CD14-positive monocyte (primary cell): ENCODE measurements at regions not wholly inside any gene's neighbourhood (a gene's known extent, or its start where the extent isn't known, plus 50 kb on each side); places are given as distances from the start of the nearest gene placed in this dataset.

Experiments
- DNase-seq, 3 donors: peaks; one replicate each; pipeline ENCODE4 v3.0.0-alpha.2; 2011 to 2022
- H2AFZ ChIP-seq: 2 replicates; pipeline ENCODE4 v1.6.0; 2012; ENCODE audit warnings: mild to moderate bottlenecking, low read depth, low read length, inconsistent platforms; ENCODE audit not compliant: insufficient read depth, poor library complexity, severe bottlenecking
- H3K27ac ChIP-seq, 2 donors: 1 replicate in 1 of 2; 2 replicates in 1 of 2; pipeline ENCODE4 v1.5.1; 2012 to 2013; ENCODE audit warnings: low read length in 2 of 2, control low read depth in 1 of 2, inconsistent platforms in 1 of 2, low read depth in 1 of 2, mild to moderate bottlenecking in 1 of 2
- H3K27me3 ChIP-seq, 2 donors: one replicate each; pipeline versions ENCODE4 v1.6.0 to v1.6.1; 2011 to 2013; ENCODE audit warnings: low read length in 2 of 2; ENCODE audit not compliant: control insufficient read depth in 2 of 2, insufficient read depth in 2 of 2
- H3K36me3 ChIP-seq, 2 donors: replicated peaks in 1 of 2; 1 replicate in 1 of 2; 2 replicates in 1 of 2; pipeline versions ENCODE4 v1.5.1 to v1.6.1; 2012 to 2013; ENCODE audit warnings: low read length in 2 of 2, control low read depth in 1 of 2, inconsistent platforms in 1 of 2, mild to moderate bottlenecking in 1 of 2; ENCODE audit not compliant: insufficient read depth in 2 of 2, control insufficient read depth in 1 of 2
- H3K4me1 ChIP-seq, 2 donors: 1 replicate in 1 of 2; 2 replicates in 1 of 2; pipeline versions ENCODE4 v1.5.1 to v1.6.1; 2012 to 2013; ENCODE audit warnings: low read length in 2 of 2, control low read depth in 1 of 2, inconsistent platforms in 1 of 2, mild to moderate bottlenecking in 1 of 2, moderate library complexity in 1 of 2; ENCODE audit not compliant: insufficient read depth in 2 of 2, control insufficient read depth in 1 of 2
- H3K4me2 ChIP-seq: replicated peaks from 2 replicates; pipeline ENCODE3; 2012; ENCODE audit warnings: low read length, moderate library complexity, mild to moderate bottlenecking; ENCODE audit not compliant: poor library complexity, severe bottlenecking; ENCODE audit errors: extremely low read depth
- H3K4me3 ChIP-seq, 3 experiments: fragments of 200-600 bp in 1 of 3; sonication (generic) in 1 of 3; replicated peaks in 1 of 3; 1 replicate in 2 of 3; 2 replicates in 1 of 3; pipeline ENCODE4 v1.5.1; 2011 to 2013; ENCODE audit warnings: low read length in 3 of 3, mild to moderate bottlenecking in 3 of 3, control low read depth in 2 of 3, low read depth in 2 of 3, inconsistent platforms in 1 of 3, moderate library complexity in 1 of 3
- H3K79me2 ChIP-seq: 2 replicates; pipeline ENCODE4 v1.6.0; 2012; ENCODE audit warnings: mild to moderate bottlenecking, control low read depth, inconsistent platforms, low read length, moderate library complexity; ENCODE audit not compliant: insufficient read depth
- H3K9ac ChIP-seq: 2 replicates; pipeline ENCODE4 v1.6.0; 2017; ENCODE audit warnings: low read length, mild to moderate bottlenecking; ENCODE audit not compliant: insufficient read depth, poor library complexity, severe bottlenecking
- H3K9me3 ChIP-seq, 2 donors: replicated peaks in 1 of 2; 1 replicate in 1 of 2; 2 replicates in 1 of 2; pipeline versions ENCODE4 v1.5.1 to v1.6.1; 2012 to 2013; ENCODE audit warnings: low read length in 2 of 2, control low read depth in 1 of 2; ENCODE audit not compliant: control insufficient read depth in 1 of 2, insufficient read depth in 1 of 2
- H4K20me1 ChIP-seq: 2 replicates; pipeline ENCODE4 v1.6.0; 2012; ENCODE audit warnings: mild to moderate bottlenecking, low read length, control low read depth, moderate library complexity; ENCODE audit not compliant: insufficient read depth
- H3K27ac Mint-ChIP-seq, 7 donors: one replicate each; pipeline ENCODE4 v1.8.0; 2020; ENCODE audit warnings: mild to moderate bottlenecking in 7 of 7, mixed read lengths in 7 of 7, moderate library complexity in 6 of 7, inconsistent platforms in 2 of 7
- H3K27me3 Mint-ChIP-seq, 3 donors: one replicate each; pipeline ENCODE4 v1.8.0; 2021 to 2022; ENCODE audit warnings: low read depth in 3 of 3, mild to moderate bottlenecking in 3 of 3, mixed read lengths in 3 of 3, moderate library complexity in 3 of 3, inconsistent platforms in 1 of 3
- H3K36me3 Mint-ChIP-seq, 2 donors: one replicate each; pipeline ENCODE4 v1.8.0; 2020; ENCODE audit warnings: mixed read lengths in 2 of 2, inconsistent platforms in 1 of 2, mild to moderate bottlenecking in 1 of 2
- H3K4me1 Mint-ChIP-seq: one replicate; pipeline ENCODE4 v1.8.0; 2020; ENCODE audit warnings: mild to moderate bottlenecking, mixed read lengths
- H3K4me3 Mint-ChIP-seq, 2 donors: one replicate each; pipeline ENCODE4 v1.8.0; 2020; ENCODE audit warnings: mild to moderate bottlenecking in 2 of 2, mixed read lengths in 2 of 2, moderate library complexity in 1 of 2
- H3K9me3 Mint-ChIP-seq, 7 donors: one replicate each; pipeline ENCODE4 v1.8.0; 2020 to 2022; ENCODE audit warnings: mixed read lengths in 7 of 7, mild to moderate bottlenecking in 6 of 7, moderate library complexity in 6 of 7, inconsistent platforms in 2 of 7
- WGBS: methylation state at CpG from one replicate; pipeline ENCODE4 v1.1.5; 2013; ENCODE audit warnings: missing lambda C conversion rate; ENCODE audit not compliant: insufficient coverage; 5-methylcytosine and 5-hydroxymethylcytosine counted together
- intact Hi-C, 2 donors: fragments of 100-400 bp; cut with micrococcal nuclease; formaldehyde crosslinking; loops; one replicate each; pipeline versions ENCODE4 v1.15.0 to v1.15.1; 2023
- TF ChIP-seq, protein P1 (sequence below): fragments of 200-600 bp; IDR thresholded peaks from one replicate; pipeline ENCODE4 v1.8.0; 2022; ENCODE audit warnings: antibody characterized with exemption, mild to moderate bottlenecking

DNA sequence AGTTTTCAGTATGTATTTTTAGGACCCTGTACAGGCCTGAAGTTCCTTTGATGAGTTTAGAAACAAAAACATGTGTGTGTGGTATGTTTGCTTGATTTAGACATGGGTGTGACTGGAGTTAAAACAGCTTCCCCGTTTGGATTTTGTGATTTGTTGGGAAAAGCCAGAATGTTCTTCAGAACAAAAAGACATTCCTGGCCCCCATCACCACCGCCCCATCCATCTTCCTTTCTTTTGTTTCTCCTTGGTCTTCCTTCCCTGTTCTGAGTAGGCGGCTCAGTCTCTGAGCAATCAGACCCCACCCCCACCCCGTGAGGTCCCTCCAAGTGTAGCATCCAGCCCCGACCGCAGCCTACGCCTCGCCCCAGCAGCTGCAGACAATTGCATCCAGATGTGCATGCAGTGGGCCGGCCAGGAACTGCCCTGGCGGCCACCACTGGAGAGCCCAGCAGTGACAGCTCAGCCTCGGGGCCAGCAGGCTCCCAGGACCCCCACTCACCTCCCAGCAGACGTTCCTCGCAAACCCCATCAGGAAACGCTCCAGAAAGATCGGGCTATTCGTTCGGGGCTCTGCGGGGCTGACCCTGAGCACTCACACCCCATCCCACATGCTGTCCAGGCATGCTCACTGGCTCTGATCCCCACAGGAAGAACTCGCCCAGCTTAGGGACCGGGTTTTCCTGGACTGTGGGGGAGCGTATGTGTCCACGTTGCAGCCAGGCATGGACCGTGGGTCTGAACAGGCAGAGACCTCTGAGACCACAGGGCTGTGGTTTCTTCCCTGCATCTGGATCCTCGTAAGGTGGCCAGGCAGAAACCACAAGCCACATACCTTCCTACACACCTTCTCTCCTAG is 99.8 kb upstream of the CDH5 start:
- Histone ChIP-seq H3K79me2 (no peaks in the 10 kb centered on the region), H3K4me1 (peaks cover 12 to 27% of the 10 kb centered on the region in 2 donors), H3K4me2 (no peak overlapping the region), H3K4me3 (peak overlapping the region in 1 of 3 experiments; percentile 4), H3K36me3 (no peaks in the 10 kb centered on the region), H2AFZ (peak overlapping the region; percentile 30), H3K9me3 (no peaks in the 10 kb centered on the region), H3K9ac (no peak overlapping the region), H3K27ac (no peak overlapping the region), H4K20me1 (no peaks in the 10 kb centered on the region), H3K27me3 (peaks cover 4 to 5% of the 10 kb centered on the region in 2 donors)
- Mint-ChIP-seq H3K27ac (no peak overlapping the region), H3K27me3 (peaks cover 13 to 15% (median 15%) of the 10 kb centered on the region in 3 donors), H3K4me1 (peaks cover 26% of the 10 kb centered on the region), H3K4me3 (peak overlapping the region in 1 of 2 donors; percentile 71), H3K9me3 (no peaks in the 10 kb centered on the region), H3K36me3 (no peaks in the 10 kb centered on the region)
- intact Hi-C loops = no loop called here
- TF ChIP-seq, protein P1, sequence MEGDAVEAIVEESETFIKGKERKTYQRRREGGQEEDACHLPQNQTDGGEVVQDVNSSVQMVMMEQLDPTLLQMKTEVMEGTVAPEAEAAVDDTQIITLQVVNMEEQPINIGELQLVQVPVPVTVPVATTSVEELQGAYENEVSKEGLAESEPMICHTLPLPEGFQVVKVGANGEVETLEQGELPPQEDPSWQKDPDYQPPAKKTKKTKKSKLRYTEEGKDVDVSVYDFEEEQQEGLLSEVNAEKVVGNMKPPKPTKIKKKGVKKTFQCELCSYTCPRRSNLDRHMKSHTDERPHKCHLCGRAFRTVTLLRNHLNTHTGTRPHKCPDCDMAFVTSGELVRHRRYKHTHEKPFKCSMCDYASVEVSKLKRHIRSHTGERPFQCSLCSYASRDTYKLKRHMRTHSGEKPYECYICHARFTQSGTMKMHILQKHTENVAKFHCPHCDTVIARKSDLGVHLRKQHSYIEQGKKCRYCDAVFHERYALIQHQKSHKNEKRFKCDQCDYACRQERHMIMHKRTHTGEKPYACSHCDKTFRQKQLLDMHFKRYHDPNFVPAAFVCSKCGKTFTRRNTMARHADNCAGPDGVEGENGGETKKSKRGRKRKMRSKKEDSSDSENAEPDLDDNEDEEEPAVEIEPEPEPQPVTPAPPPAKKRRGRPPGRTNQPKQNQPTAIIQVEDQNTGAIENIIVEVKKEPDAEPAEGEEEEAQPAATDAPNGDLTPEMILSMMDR = no peak
- DNase-seq = no peak
- WGBS = 12% methylated on average over 17 of the region's 24 CpGs

DNA sequence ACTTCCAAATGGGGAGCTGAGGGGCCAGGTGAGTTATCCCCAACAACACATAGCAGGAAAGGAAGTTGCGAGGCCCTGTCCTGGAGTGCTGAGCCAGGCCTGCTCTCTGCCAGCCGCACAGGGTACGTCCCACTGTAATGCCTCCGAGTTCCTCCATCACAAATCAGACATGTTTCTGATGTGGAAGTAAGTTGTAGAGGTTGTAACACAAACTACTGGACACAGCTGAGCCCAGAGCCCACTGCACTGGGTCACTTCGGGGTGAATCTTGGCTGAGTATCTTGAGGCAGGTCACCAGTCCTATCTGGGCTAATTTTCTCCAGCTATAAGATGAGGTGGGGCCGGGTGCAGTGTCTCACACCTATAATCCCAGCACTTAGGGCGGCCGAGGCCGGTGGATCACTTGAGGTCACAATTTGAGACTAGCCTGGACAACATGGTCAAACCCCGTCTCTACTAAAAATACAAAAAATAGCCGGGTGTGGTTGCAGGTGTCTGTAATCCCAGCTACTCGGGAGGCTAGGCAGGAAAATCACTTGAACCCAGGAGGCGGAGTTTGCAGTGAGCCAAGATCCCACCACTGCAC is 100.8 kb upstream of the CDH5 start:
- intact Hi-C loops = no loop called here

More for the DNA sequence above, 100.8 kb upstream of the CDH5 start:
- no peak overlapping the region for H3K9ac ChIP-seq
- no peaks in the 10 kb centered on the region for H4K20me1 ChIP-seq
- no peak overlapping the region for H2AFZ ChIP-seq
- TF ChIP-seq, protein P1 = no peak
- H3K4me3 Mint-ChIP-seq = no peak overlapping the region
- H3K36me3 Mint-ChIP-seq = no peaks in the 10 kb centered on the region
- no peak overlapping the region for H3K27ac Mint-ChIP-seq
- no peaks in the 10 kb centered on the region for H3K36me3 ChIP-seq
- H3K4me1 ChIP-seq = peaks cover 11 to 25% of the 10 kb centered on the region in 2 donors
- H3K4me1 Mint-ChIP-seq = peaks cover 23% of the 10 kb centered on the region
- no peak for DNase-seq
- no peaks in the 10 kb centered on the region for H3K9me3 ChIP-seq
- H3K27me3 ChIP-seq = no peaks in the 10 kb centered on the region
- no peak overlapping the region for H3K4me3 ChIP-seq
- H3K79me2 ChIP-seq = no peaks in the 10 kb centered on the region
- 97% methylated on average over 6 of the region's 13 CpGs for WGBS
- no peak overlapping the region for H3K4me2 ChIP-seq
- H3K9me3 Mint-ChIP-seq = no peaks in the 10 kb centered on the region
- H3K27ac ChIP-seq = no peak overlapping the region
- peaks cover 5 to 12% (median 7%) of the 10 kb centered on the region in 3 donors for H3K27me3 Mint-ChIP-seq
